MM.1S (cell line): ENCODE measurements at regions not wholly inside any gene's neighbourhood (a gene's known extent, or its start where the extent isn't known, plus 50 kb on each side); places are given as distances from the start of the nearest gene placed in this dataset.
A peak's percentile ranks its signal among the peaks of the same experiment; 100 is the strongest.

ENCODE experiments used
- DNase-seq: peaks from one replicate; pipeline ENCODE4 v3.0.0-alpha.2; 2015
- H2AFZ ChIP-seq: fragments of 300-600 bp; sonication (generic); 2 replicates; pipeline ENCODE4 v1.6.0; 2016; ENCODE audit warnings: antibody characterized with exemption, low read length
- H3F3A ChIP-seq: fragments of 300-600 bp; sonication (generic); 2 replicates; pipeline ENCODE4 v1.6.1; 2016; ENCODE audit warnings: mild to moderate bottlenecking, antibody characterized with exemption, low read length, moderate library complexity, mixed read lengths; ENCODE audit not compliant: insufficient read depth
- H3K27ac ChIP-seq: fragments of 300-600 bp; sonication (generic); 2 replicates; pipeline ENCODE4 v1.5.1; 2016; ENCODE audit warnings: mild to moderate bottlenecking, low read length
- H3K27me3 ChIP-seq: fragments of 300-600 bp; sonication (generic); replicated peaks from 2 replicates; pipeline ENCODE4 v1.6.0; 2016; ENCODE audit warnings: low read length; ENCODE audit not compliant: insufficient read depth
- H3K36me3 ChIP-seq: fragments of 300-600 bp; sonication (generic); replicated peaks from 2 replicates; pipeline ENCODE4 v1.6.1; 2016; ENCODE audit warnings: mild to moderate bottlenecking, low read length, mixed read lengths; ENCODE audit not compliant: insufficient read depth
- H3K4me1 ChIP-seq: fragments of 300-600 bp; sonication (generic); 2 replicates; pipeline ENCODE4 v1.6.1; 2016; ENCODE audit warnings: low read length, mixed read lengths
- H3K4me2 ChIP-seq: fragments of 300-600 bp; sonication (generic); 2 replicates; pipeline ENCODE4 v1.6.0; 2016; ENCODE audit warnings: low read depth, low read length
- H3K4me3 ChIP-seq: fragments of 300-600 bp; sonication (generic); 2 replicates; pipeline ENCODE4 v1.5.1; 2016; ENCODE audit warnings: low read length, mixed read lengths
- H3K79me2 ChIP-seq: fragments of 300-600 bp; sonication (generic); 2 replicates; pipeline ENCODE4 v1.6.1; 2016; ENCODE audit warnings: mixed run types, low read length, mixed read lengths
- H3K9ac ChIP-seq: fragments of 300-600 bp; sonication (generic); 2 replicates; pipeline ENCODE4 v1.6.1; 2016; ENCODE audit warnings: low read length, mixed read lengths
- H3K9me2 ChIP-seq: fragments of 300-600 bp; sonication (generic); replicated peaks from 2 replicates; pipeline ENCODE4 v1.6.1; 2016; ENCODE audit warnings: mild to moderate bottlenecking, low read length, mixed read lengths; ENCODE audit not compliant: insufficient read depth
- H3K9me3 ChIP-seq: fragments of 300-600 bp; sonication (generic); replicated peaks from 2 replicates; pipeline ENCODE4 v1.6.1; 2016; ENCODE audit warnings: mild to moderate bottlenecking, low read length, mixed read lengths; ENCODE audit not compliant: insufficient read depth
- H4K20me1 ChIP-seq: fragments of 300-600 bp; sonication (generic); 2 replicates; pipeline ENCODE4 v1.6.1; 2016; ENCODE audit warnings: mild to moderate bottlenecking, low read length, moderate library complexity, mixed read lengths; ENCODE audit not compliant: insufficient read depth
- CTCF ChIP-seq: fragments of 300-600 bp; sonication (generic); IDR thresholded peaks from 2 replicates; pipeline ENCODE4 v1.5.1; 2016; ENCODE audit warnings: antibody characterized with exemption, low read length, mixed read lengths
- EZH2 ChIP-seq: fragments of 300-600 bp; sonication (generic); optimal IDR thresholded peaks from 2 replicates; pipeline ENCODE3; 2017; ENCODE audit warnings: low read depth, mild to moderate bottlenecking, antibody characterized with exemption, low read length, mixed read lengths
- EZH2phosphoT487 ChIP-seq: fragments of 300-600 bp; sonication (generic); IDR thresholded peaks from 2 replicates; pipeline ENCODE4 v1.6.1; 2018; ENCODE audit warnings: antibody characterized with exemption, low read length

- Histone ChIP-seq H3K9me3 (no peaks in the 10 kb centered on the region), H3F3A (no peaks in the 10 kb centered on the region), H3K9me2 (no peaks in the 10 kb centered on the region), H3K4me3 (no peak overlapping the region), H3K4me2 (no peak overlapping the region), H3K36me3 (no peaks in the 10 kb centered on the region), H3K9ac (no peak overlapping the region), H3K79me2 (no peaks in the 10 kb centered on the region), H2AFZ (no peak overlapping the region), H3K27ac (no peak overlapping the region), H3K27me3 (no peaks in the 10 kb centered on the region), H4K20me1 (no peaks in the 10 kb centered on the region), H3K4me1 (no peaks in the 10 kb centered on the region)
- TF ChIP-seq CTCF = no peak
- TF ChIP-seq EZH2phosphoT487 = no peak
- TF ChIP-seq EZH2 = no peak
- DNase-seq = no peak
Measured at GRCh38 chrX:79645749-79646148, 278.6 kb upstream of the ITM2A start.

GRCh38 chrX:79631526-79631925, 264.4 kb upstream of the ITM2A start:
- Histone ChIP-seq H3K36me3 (no peaks in the 10 kb centered on the region), H2AFZ (no peak overlapping the region), H3K9me3 (no peaks in the 10 kb centered on the region), H3K9me2 (no peaks in the 10 kb centered on the region), H3K4me1 (no peaks in the 10 kb centered on the region), H3K9ac (no peak overlapping the region), H3F3A (no peaks in the 10 kb centered on the region), H4K20me1 (no peaks in the 10 kb centered on the region), H3K27ac (no peak overlapping the region), H3K4me2 (peak overlapping the region; percentile 24; the same call in 1 of the 2 replicates), H3K4me3 (no peak overlapping the region), H3K27me3 (no peaks in the 10 kb centered on the region), H3K79me2 (no peaks in the 10 kb centered on the region)
- no peak for DNase-seq
- TF ChIP-seq EZH2phosphoT487 (no peak), CTCF (no peak), EZH2 (no peak)

GRCh38 chrX:79630033-79631009, 263.2 kb upstream of the ITM2A start:
- H3K27ac ChIP-seq = no peak overlapping the region
- TF ChIP-seq EZH2 = no peak
- TF ChIP-seq CTCF = no peak
- no peak for TF ChIP-seq EZH2phosphoT487
- H3K36me3 ChIP-seq = no peaks in the 10 kb centered on the region
- H3K9me2 ChIP-seq = no peaks in the 10 kb centered on the region
- DNase-seq = peak; percentile 33
- no peaks in the 10 kb centered on the region for H3K27me3 ChIP-seq
- H3F3A ChIP-seq = no peaks in the 10 kb centered on the region
- no peaks in the 10 kb centered on the region for H4K20me1 ChIP-seq
- no peak overlapping the region for H3K9ac ChIP-seq
- H3K4me1 ChIP-seq = no peaks in the 10 kb centered on the region
- no peaks in the 10 kb centered on the region for H3K9me3 ChIP-seq
- no peak overlapping the region for H3K4me2 ChIP-seq
- H2AFZ ChIP-seq = no peak overlapping the region
- no peak overlapping the region for H3K4me3 ChIP-seq
- no peaks in the 10 kb centered on the region for H3K79me2 ChIP-seq
